ENCODE measurements at regions not wholly inside any gene's neighbourhood (a gene's known extent, or its start where the extent isn't known, plus 50 kb on each side); places are given as distances from the start of the nearest gene placed in this dataset.

DNA sequence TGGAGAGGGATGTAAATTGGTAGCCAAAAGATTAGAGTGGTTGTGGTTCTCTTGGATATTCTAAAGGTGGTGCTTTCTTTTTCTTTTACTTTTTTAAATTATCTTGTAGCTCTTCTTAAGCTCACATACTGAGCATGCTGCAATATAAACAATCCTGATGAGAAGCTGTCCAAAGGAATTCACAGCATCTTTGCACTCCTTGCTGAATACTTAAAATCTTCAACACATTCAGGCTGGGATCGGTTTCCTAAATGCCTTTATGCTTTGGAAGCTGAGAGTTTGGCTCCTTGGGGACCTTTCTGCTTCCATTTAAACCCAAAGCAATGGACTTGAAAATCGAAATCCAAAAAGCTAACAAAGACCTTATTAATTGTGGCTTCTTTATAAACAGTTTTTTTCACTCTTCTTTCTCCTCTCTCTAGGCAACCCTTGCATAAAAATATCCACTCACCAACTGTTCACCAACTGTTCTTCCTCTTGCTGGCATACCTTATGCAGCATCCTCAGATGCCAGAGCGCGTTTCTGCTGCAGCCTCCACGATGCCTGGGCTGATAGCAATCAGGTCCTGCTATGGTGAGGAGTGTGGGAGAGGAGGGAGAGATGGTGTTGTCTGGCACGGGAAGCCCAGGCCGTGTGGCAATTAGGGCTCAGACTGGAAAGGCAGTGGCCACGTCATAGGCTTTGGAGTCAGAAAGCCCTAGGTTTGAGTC is 535.8 kb upstream of the DAB1 start:
- intact Hi-C loops (cut with micrococcal nuclease; ENCODE audit: unreplicated experiment): no loop called here
- ChIA-PET SMC1A (ENCODE audit: uncharacterized antibody, unreplicated experiment) (interaction anchor here (0.7 to 1.0 kb wide), 3 partner anchors 8 to 33 kb away, joined by 3 to 4 read pairs (median 3); no protein-coding TSS in a partner anchor), CTCF (interaction anchor here (0.9 kb wide), 1 partner anchor 10 kb away, joined by 3 read pairs; no protein-coding TSS in a partner anchor), POLR2A (no interaction called here), RAD21 (ENCODE audit: unreplicated experiment) (no interaction called here)
- no peaks in the 10 kb centered on the region for H3K79me2 ChIP-seq (ENCODE audit: control insufficient read depth, insufficient read depth, low read length)
- no peak overlapping the region for H3K27ac ChIP-seq (ENCODE audit: control insufficient read depth, insufficient read depth)
- no peaks in the 10 kb centered on the region for H3K9me3 ChIP-seq (replicated peaks; ENCODE audit: control insufficient read depth, insufficient read depth, low read length)
- in situ Hi-C loops (cut with MboI): no loop called here
- no TSS peak for BruUV-seq (replicated peaks)
- no peak overlapping the region for H3K4me3 ChIP-seq
- H2AFZ ChIP-seq (ENCODE audit: control insufficient read depth, low read depth, low read length): no peak overlapping the region
- H3K36me3 ChIP-seq (ENCODE audit: control insufficient read depth in 2 of 2, insufficient read depth in 2 of 2, low read length in 1 of 2): no peaks in the 10 kb centered on the region
- FAIRE-seq: no peak
- no peak for DNase-seq (ENCODE audit: low read depth, low spot score)
- no peak for ATAC-seq
- no peak overlapping the region for H3K9ac ChIP-seq (ENCODE audit: control insufficient read depth, insufficient read depth, low read length)
- H4K20me1 ChIP-seq (ENCODE audit: control insufficient read depth, insufficient read depth): no peaks in the 10 kb centered on the region
- TF ChIP-seq, protein P1, sequence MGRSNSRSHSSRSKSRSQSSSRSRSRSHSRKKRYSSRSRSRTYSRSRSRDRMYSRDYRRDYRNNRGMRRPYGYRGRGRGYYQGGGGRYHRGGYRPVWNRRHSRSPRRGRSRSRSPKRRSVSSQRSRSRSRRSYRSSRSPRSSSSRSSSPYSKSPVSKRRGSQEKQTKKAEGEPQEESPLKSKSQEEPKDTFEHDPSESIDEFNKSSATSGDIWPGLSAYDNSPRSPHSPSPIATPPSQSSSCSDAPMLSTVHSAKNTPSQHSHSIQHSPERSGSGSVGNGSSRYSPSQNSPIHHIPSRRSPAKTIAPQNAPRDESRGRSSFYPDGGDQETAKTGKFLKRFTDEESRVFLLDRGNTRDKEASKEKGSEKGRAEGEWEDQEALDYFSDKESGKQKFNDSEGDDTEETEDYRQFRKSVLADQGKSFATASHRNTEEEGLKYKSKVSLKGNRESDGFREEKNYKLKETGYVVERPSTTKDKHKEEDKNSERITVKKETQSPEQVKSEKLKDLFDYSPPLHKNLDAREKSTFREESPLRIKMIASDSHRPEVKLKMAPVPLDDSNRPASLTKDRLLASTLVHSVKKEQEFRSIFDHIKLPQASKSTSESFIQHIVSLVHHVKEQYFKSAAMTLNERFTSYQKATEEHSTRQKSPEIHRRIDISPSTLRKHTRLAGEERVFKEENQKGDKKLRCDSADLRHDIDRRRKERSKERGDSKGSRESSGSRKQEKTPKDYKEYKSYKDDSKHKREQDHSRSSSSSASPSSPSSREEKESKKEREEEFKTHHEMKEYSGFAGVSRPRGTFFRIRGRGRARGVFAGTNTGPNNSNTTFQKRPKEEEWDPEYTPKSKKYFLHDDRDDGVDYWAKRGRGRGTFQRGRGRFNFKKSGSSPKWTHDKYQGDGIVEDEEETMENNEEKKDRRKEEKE (IDR thresholded peaks at IDR 0.05): no peak
- no peak for TF ChIP-seq SMAD5 (IDR thresholded peaks at IDR 0.05; ENCODE audit: low read depth)
- H3K4me1 ChIP-seq (ENCODE audit: control insufficient read depth, insufficient read depth, low read length): no peaks in the 10 kb centered on the region
- H3K4me2 ChIP-seq (ENCODE audit: control insufficient read depth, insufficient read depth): no peak overlapping the region
- H3K27me3 ChIP-seq (replicated peaks in 1 of 2; ENCODE audit: control insufficient read depth in 2 of 2, insufficient read depth in 2 of 2, low read length in 1 of 2): no peaks in the 10 kb centered on the region
- 24% methylated on average over 8 of the region's 8 CpGs for WGBS (ENCODE audit: insufficient coverage, insufficient replicate concordance, low lambda C conversion rate, missing lambda C conversion rate)

DNA sequence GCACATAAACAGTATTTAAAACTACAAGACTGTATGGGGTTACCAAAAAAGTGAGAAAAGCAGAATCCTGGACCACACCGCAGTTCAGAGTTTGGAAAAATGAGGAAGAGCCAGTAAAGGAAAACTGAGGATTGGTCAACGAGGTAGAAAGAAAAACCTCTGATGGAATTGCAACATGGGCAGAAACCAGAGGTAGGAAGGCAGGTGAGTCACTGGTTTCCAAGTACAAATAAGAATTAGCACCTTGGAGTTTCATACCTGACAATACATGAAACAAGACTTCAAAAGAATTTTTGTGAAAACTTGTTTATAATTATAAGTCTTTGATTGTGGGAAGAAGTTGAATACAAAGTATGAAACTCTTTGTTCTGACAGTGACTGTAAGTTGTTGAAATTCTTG is 533.7 kb upstream of the DAB1 start:
- CTCF ChIA-PET: no interaction called here
- Histone ChIP-seq H3K4me2 (ENCODE audit: control insufficient read depth, insufficient read depth) (no peak overlapping the region), H2AFZ (ENCODE audit: control insufficient read depth, low read depth, low read length) (no peak overlapping the region), H3K9me3 (replicated peaks; ENCODE audit: control insufficient read depth, insufficient read depth, low read length) (no peaks in the 10 kb centered on the region), H3K27me3 (replicated peaks in 1 of 2; ENCODE audit: control insufficient read depth in 2 of 2, insufficient read depth in 2 of 2, low read length in 1 of 2) (no peaks in the 10 kb centered on the region), H4K20me1 (ENCODE audit: control insufficient read depth, insufficient read depth) (no peaks in the 10 kb centered on the region), H3K36me3 (ENCODE audit: control insufficient read depth in 2 of 2, insufficient read depth in 2 of 2, low read length in 1 of 2) (no peaks in the 10 kb centered on the region), H3K27ac (ENCODE audit: control insufficient read depth, insufficient read depth) (no peak overlapping the region), H3K4me1 (ENCODE audit: control insufficient read depth, insufficient read depth, low read length) (no peaks in the 10 kb centered on the region), H3K79me2 (ENCODE audit: control insufficient read depth, insufficient read depth, low read length) (no peaks in the 10 kb centered on the region), H3K4me3 (no peak overlapping the region), H3K9ac (ENCODE audit: control insufficient read depth, insufficient read depth, low read length) (no peak overlapping the region)
- no peak for TF ChIP-seq LARP7 (IDR thresholded peaks at IDR 0.05)
- TF ChIP-seq, protein P2, sequence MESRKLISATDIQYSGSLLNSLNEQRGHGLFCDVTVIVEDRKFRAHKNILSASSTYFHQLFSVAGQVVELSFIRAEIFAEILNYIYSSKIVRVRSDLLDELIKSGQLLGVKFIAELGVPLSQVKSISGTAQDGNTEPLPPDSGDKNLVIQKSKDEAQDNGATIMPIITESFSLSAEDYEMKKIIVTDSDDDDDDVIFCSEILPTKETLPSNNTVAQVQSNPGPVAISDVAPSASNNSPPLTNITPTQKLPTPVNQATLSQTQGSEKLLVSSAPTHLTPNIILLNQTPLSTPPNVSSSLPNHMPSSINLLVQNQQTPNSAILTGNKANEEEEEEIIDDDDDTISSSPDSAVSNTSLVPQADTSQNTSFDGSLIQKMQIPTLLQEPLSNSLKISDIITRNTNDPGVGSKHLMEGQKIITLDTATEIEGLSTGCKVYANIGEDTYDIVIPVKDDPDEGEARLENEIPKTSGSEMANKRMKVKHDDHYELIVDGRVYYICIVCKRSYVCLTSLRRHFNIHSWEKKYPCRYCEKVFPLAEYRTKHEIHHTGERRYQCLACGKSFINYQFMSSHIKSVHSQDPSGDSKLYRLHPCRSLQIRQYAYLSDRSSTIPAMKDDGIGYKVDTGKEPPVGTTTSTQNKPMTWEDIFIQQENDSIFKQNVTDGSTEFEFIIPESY (IDR thresholded peaks at IDR 0.05): no peak
- DNase-seq (ENCODE audit: low read depth, low spot score) (no peak), FAIRE-seq (no peak), ATAC-seq (no peak)
- RAD21 ChIA-PET (ENCODE audit: unreplicated experiment): no interaction called here
- 27% methylated on average over 2 of the region's 2 CpGs for WGBS (ENCODE audit: insufficient coverage, insufficient replicate concordance, low lambda C conversion rate, missing lambda C conversion rate)
- intact Hi-C loops (cut with micrococcal nuclease; ENCODE audit: unreplicated experiment): no loop called here
- in situ Hi-C loops (cut with MboI): no loop called here
- POLR2A ChIA-PET: no interaction called here
- SMC1A ChIA-PET (ENCODE audit: uncharacterized antibody, unreplicated experiment): no interaction called here
- no TSS peak for BruUV-seq (replicated peaks)

Measured in GM12878 (cell line).